ENCODE measurements at regions not wholly inside any gene's neighbourhood (a gene's known extent, or its start where the extent isn't known, plus 50 kb on each side); places are given as distances from the start of the nearest gene placed in this dataset.
A peak's percentile ranks its signal among the peaks of the same experiment; 100 is the strongest.
"Not testable (repeated sequence)": the region's sequence is repeated elsewhere in the genome, so short reads cannot be mapped to it uniquely, and the experiment has no call there.

DNA sequence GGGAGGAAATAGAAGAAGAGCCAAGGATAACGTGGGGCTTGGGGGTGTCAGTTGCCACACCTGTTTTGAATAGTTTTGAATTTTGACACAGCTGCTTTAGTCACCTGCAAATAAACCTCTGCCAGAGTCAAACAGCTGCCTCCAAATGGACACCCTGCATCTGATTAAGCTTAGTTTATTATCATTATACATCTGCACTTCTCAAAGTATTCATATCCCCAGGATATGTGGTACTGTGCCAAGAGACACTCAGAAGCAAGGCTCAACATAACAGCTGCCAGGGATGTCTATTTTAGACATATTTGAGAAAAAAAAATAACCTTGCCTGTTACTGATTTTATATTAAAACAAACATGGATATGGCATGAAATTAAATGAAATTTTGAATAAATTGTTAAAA lies 122.5 kb upstream of the WDR75 start:
- 25 to 28% methylated on average over 1 of the region's 1 CpG for WGBS, 2 donors
- Histone ChIP-seq H3K9me3 (peaks cover 0 to 6% (median 0%) of the 10 kb centered on the region in 3 donors), H3K4me3 (no peak overlapping the region), H3K27me3 (no peaks in the 10 kb centered on the region), H3K4me1 (no peaks in the 10 kb centered on the region), H3K27ac (no peak overlapping the region), H3K36me3 (no peaks in the 10 kb centered on the region)
- DNase-seq = no peak
- no peak for TF ChIP-seq POLR2A (IDR thresholded peaks at IDR 0.05)
- TF ChIP-seq, protein P1, sequence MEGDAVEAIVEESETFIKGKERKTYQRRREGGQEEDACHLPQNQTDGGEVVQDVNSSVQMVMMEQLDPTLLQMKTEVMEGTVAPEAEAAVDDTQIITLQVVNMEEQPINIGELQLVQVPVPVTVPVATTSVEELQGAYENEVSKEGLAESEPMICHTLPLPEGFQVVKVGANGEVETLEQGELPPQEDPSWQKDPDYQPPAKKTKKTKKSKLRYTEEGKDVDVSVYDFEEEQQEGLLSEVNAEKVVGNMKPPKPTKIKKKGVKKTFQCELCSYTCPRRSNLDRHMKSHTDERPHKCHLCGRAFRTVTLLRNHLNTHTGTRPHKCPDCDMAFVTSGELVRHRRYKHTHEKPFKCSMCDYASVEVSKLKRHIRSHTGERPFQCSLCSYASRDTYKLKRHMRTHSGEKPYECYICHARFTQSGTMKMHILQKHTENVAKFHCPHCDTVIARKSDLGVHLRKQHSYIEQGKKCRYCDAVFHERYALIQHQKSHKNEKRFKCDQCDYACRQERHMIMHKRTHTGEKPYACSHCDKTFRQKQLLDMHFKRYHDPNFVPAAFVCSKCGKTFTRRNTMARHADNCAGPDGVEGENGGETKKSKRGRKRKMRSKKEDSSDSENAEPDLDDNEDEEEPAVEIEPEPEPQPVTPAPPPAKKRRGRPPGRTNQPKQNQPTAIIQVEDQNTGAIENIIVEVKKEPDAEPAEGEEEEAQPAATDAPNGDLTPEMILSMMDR (IDR thresholded peaks at IDR 0.05) = no peak
- intact Hi-C loops (cut with DNase I) = no loop called here

DNA sequence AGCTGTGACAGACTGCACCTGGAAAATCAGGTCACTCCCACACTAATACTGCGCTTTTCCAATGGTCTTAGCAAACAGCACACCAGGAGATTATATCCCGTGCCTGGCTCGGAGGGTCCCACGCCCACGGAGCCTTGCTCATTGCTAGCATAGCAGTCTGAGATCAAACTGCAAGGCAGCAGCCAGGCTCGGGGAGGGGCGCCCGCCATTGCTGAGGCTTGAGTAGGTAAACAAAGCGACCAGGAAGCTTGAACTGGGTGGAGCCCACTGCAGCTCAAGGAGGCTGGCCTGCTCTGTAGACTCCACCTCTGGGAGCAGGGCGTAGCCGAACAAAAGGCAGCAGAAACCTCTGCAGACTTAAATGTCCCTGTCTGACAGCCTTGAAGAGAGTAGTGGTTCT lies 121.8 kb upstream of the WDR75 start:
- H3K9me3 ChIP-seq; H3K4me3 ChIP-seq; H3K4me1 ChIP-seq; H3K27me3 ChIP-seq; DNase-seq; H3K36me3 ChIP-seq; intact Hi-C loops (cut with DNase I); H3K27ac ChIP-seq: not testable (repeated sequence)
- WGBS, 2 donors = 87% methylated on average over 4 of the region's 11 CpGs; no CpG with 5 or more reads in 1 of the 2 donors

DNA sequence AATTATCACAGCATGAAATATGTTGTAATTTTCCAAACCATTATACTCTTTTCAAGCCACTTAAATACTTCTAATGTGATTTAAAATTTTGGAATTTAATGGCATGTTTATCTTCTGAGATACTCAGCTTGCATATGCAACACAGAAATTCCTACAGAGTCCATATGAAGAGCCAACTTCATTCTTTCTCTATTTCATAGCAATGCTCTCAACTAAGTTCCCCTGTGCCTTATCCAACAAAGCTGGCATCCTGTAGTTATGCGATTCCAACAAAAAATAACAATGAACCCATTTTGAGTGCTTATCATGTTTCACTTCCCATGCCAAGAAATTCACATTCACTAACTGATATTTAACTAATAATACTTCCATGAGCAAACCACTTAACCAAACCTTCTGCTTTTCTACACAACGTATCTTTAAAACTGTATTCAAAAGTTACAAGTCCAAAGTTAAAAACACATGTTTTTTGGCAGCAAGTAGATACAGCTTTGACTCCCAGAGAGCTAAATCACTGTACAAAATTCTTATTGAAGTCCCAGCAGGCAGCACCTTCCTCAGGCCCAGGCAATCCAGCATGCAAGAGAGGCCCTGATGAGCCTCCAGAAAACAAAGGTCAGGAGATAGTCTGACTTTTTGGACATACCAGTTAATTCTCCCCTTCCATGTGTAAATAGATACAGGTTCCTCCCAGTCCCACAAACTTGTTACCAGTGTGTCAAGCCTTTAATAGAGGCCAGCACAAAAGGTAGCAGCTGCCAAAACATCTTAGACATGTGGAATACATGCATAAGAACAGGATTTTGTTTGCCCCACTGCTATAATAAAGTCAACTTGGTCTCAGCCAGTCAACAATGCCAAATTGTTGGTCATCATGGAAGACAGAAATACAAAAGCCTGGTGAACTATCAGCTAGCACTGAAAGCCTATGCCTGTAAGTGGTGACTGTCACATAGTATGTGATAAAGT lies 113.1 kb upstream of the WDR75 start:
- DNase-seq = no peak
- 0 to 80% methylated on average over 2 of the region's 2 CpGs for WGBS, 2 donors

DNA sequence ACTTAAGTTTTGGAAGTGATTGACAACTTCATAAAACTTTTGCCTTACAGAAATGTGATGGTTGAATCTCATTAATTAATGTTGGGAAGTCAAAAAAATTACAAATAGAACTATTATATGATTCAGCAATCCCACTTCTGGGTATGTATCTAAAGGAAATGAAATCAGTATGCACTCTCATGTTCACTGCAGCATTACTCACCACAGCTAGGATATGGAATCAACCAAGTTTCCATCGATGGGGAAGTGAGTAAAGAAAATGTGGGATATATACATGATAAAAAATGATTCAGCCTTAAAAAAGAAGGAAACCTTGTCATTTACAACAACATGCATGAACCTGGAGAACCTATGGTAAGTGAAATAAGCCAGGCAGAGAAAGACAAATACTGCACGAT lies 112.4 kb upstream of the WDR75 start:
- no peaks in the 10 kb centered on the region for H3K9me3 ChIP-seq
- no peak overlapping the region for H3K4me3 ChIP-seq
- H3K27ac ChIP-seq = no peak overlapping the region
- H3K27me3 ChIP-seq = no peaks in the 10 kb centered on the region
- no peak for DNase-seq
- 77 to 87% methylated on average over 2 of the region's 2 CpGs for WGBS, 2 donors
- no peaks in the 10 kb centered on the region for H3K4me1 ChIP-seq
- H3K36me3 ChIP-seq = no peaks in the 10 kb centered on the region
- TF ChIP-seq POLR2A (IDR thresholded peaks at IDR 0.05) = no peak
- TF ChIP-seq, protein P1 (IDR thresholded peaks at IDR 0.05) = no peak
- intact Hi-C loops (cut with DNase I) = no loop called here

More for the DNA sequence above, 113.1 kb upstream of the WDR75 start:
- H3K27me3 ChIP-seq = no peaks in the 10 kb centered on the region
- H3K4me3 ChIP-seq = no peak overlapping the region
- H3K36me3 ChIP-seq = no peaks in the 10 kb centered on the region
- TF ChIP-seq, protein P1 (IDR thresholded peaks at IDR 0.05) = no peak
- TF ChIP-seq POLR2A (IDR thresholded peaks at IDR 0.05) = no peak
- no peaks in the 10 kb centered on the region for H3K4me1 ChIP-seq
- intact Hi-C loops (cut with DNase I) = no loop called here
- H3K27ac ChIP-seq = no peak overlapping the region
- H3K9me3 ChIP-seq = no peaks in the 10 kb centered on the region

DNA sequence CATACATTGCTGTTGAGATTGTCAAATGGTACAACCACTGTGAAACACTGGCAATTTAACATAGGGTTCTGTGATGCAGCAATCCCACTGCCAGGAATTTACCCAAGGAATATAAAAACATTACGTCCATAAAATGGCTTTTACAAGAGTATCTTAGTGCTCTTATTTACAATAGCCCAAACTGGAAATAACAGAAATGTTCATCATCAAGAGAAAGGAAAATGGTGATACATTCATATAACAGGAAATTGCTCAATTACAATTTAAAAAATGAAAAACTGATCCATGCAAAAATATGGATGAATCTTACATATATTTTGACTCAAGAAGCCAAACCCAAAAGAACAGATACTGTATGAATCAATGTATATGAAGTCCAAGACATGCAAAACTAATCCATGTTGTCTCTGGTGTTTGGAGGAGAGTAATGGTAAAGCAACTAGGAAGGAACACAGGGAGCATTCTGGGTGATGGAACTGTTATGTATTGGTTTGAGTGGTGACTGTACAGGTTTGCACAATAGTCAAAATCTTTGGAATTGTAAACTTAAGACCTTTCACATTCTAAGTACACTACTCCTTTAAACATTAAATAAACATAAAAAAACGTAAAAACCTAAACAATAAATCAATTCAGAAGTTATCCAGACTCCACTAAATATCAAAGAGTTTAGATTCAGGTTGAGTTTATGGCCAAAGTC lies 104.8 kb upstream of the WDR75 start:
- no peaks in the 10 kb centered on the region for H3K9me3 ChIP-seq
- no peak for DNase-seq
- H3K36me3 ChIP-seq = no peaks in the 10 kb centered on the region
- TF ChIP-seq, protein P1 (IDR thresholded peaks at IDR 0.05) = no peak
- 61 to 63% methylated on average over 2 of the region's 2 CpGs for WGBS, 2 donors
- H3K4me1 ChIP-seq = peaks cover 0 to 5% (median 0%) of the 10 kb centered on the region in 3 donors
- H3K27me3 ChIP-seq = no peaks in the 10 kb centered on the region
- H3K27ac ChIP-seq = peak overlapping the region in 1 of 4 donors; percentile 10
- intact Hi-C loops (cut with DNase I) = no loop called here
- H3K4me3 ChIP-seq = no peak overlapping the region

Data from esophagus squamous epithelium (tissue), 5 donors.